ENCODE measurements at regions not wholly inside any gene's neighbourhood (a gene's known extent, or its start where the extent isn't known, plus 50 kb on each side); places are given as distances from the start of the nearest gene placed in this dataset.
"Not testable (repeated sequence)": the region's sequence is repeated elsewhere in the genome, so short reads cannot be mapped to it uniquely, and the experiment has no call there.

- DNase-seq (ENCODE audit: low read depth), result no peak
Measured at GRCh38 chr16:60371591-60371990, 1637.5 kb upstream of the GOT2 start.

- no peak for DNase-seq (ENCODE audit: low read depth)
Measured at GRCh38 chr16:60367739-60368138, 1633.6 kb upstream of the GOT2 start.

- no peak for DNase-seq (ENCODE audit: low read depth)
Measured at GRCh38 chr16:60363566-60363965, 1629.5 kb upstream of the GOT2 start.

- not testable (repeated sequence) for DNase-seq (ENCODE audit: low read depth)
Measured at GRCh38 chr16:60359866-60360265, 1625.8 kb upstream of the GOT2 start.

GRCh38 chr16:60359412-60359811 lies 1625.3 kb upstream of the GOT2 start:
- DNase-seq (ENCODE audit: low read depth), result not testable (repeated sequence)

GRCh38 chr16:60357876-60358522 lies 1623.9 kb upstream of the GOT2 start:
- DNase-seq (ENCODE audit: low read depth), result not testable (repeated sequence)

GRCh38 chr16:60346256-60346655 lies 1612.1 kb upstream of the GOT2 start:
- no peak for DNase-seq (ENCODE audit: low read depth)

GRCh38 chr16:60337671-60338070 lies 1603.6 kb upstream of the GOT2 start:
- no peak for DNase-seq (ENCODE audit: low read depth)

GRCh38 chr16:60331168-60331567 lies 1597.1 kb upstream of the GOT2 start:
- DNase-seq (ENCODE audit: low read depth), result no peak

GRCh38 chr16:60329108-60329507 lies 1595.0 kb upstream of the GOT2 start:
- DNase-seq (ENCODE audit: low read depth), result peak; percentile 11

- DNase-seq (ENCODE audit: low read depth), result no peak
Measured at GRCh38 chr16:60328152-60328551, 1594.0 kb upstream of the GOT2 start.

- DNase-seq (ENCODE audit: low read depth), result no peak
Measured at GRCh38 chr16:60318486-60318885, 1584.4 kb upstream of the GOT2 start.

GRCh38 chr16:60310846-60311445 lies 1576.8 kb upstream of the GOT2 start:
- DNase-seq (ENCODE audit: low read depth), result no peak

- DNase-seq (ENCODE audit: low read depth), result no peak
Measured at GRCh38 chr16:60304720-60305119, 1570.6 kb upstream of the GOT2 start.

- no peak for DNase-seq (ENCODE audit: low read depth)
Measured at GRCh38 chr16:60304066-60304465, 1570.0 kb upstream of the GOT2 start.

- DNase-seq (ENCODE audit: low read depth), result no peak
Measured at GRCh38 chr16:60302676-60303075, 1568.6 kb upstream of the GOT2 start.

GRCh38 chr16:60302261-60302660 lies 1568.1 kb upstream of the GOT2 start:
- no peak for DNase-seq (ENCODE audit: low read depth)

GRCh38 chr16:60299241-60299776 lies 1565.2 kb upstream of the GOT2 start:
- no peak for DNase-seq (ENCODE audit: low read depth)

- no peak for DNase-seq (ENCODE audit: low read depth)
Measured at GRCh38 chr16:60295451-60295850, 1561.3 kb upstream of the GOT2 start.

GRCh38 chr16:60285794-60286193 lies 1551.7 kb upstream of the GOT2 start:
- DNase-seq (ENCODE audit: low read depth), result no peak

GRCh38 chr16:60279061-60279665 lies 1545.0 kb upstream of the GOT2 start:
- no peak for DNase-seq (ENCODE audit: low read depth)

- DNase-seq (ENCODE audit: low read depth), result no peak
Measured at GRCh38 chr16:60274431-60275019, 1540.4 kb upstream of the GOT2 start.

- DNase-seq (ENCODE audit: low read depth), result no peak
Measured at GRCh38 chr16:60271781-60272180, 1537.7 kb upstream of the GOT2 start.
